WTC11 (cell line): ENCODE measurements at regions not wholly inside any gene's neighbourhood (a gene's known extent, or its start where the extent isn't known, plus 50 kb on each side); places are given as distances from the start of the nearest gene placed in this dataset.

Experiments used
- ATAC-seq: fragments of 200-7000 bp; cut with Tn5 transposase; 2 replicates; pipeline ENCODE4 v1.10.0; 2021; ENCODE audit warnings: mild to moderate bottlenecking, moderate library complexity
- CTCF ChIA-PET: fragments of 300-600 bp; sonication (Branson Sonifier 250); formaldehyde crosslinking; loops from one replicate; lab custom pipeline; 2021; ENCODE audit warnings: antibody characterized with exemption; lab: Charles Lee
- POLR2A ChIA-PET: fragments of 350-600 bp; sonication (Branson Sonifier 250); formaldehyde crosslinking; loops from one replicate; lab custom pipeline; 2021; ENCODE audit warnings: antibody characterized with exemption; lab: Charles Lee
- DNase-seq: peaks from one replicate; pipeline ENCODE4 v3.0.0; 2021; ENCODE audit warnings: low spot score
- H3K27ac Mint-ChIP-seq: 2 replicates; pipeline ENCODE4 v1.8.0; 2021; ENCODE audit warnings: mixed read lengths
- H3K27me3 Mint-ChIP-seq: 2 replicates; pipeline ENCODE4 v1.8.0; 2021; ENCODE audit warnings: low read depth, mild to moderate bottlenecking, moderate library complexity, mixed read lengths
- H3K36me3 Mint-ChIP-seq: 2 replicates; pipeline ENCODE4 v1.8.0; 2021; ENCODE audit warnings: mixed read lengths
- H3K4me1 Mint-ChIP-seq: 2 replicates; pipeline ENCODE4 v1.8.0; 2022; ENCODE audit warnings: mixed read lengths
- H3K4me3 Mint-ChIP-seq: 2 replicates; pipeline ENCODE4 v1.8.0; 2021; ENCODE audit warnings: mild to moderate bottlenecking, moderate library complexity, mixed read lengths
- H3K9me3 Mint-ChIP-seq: 2 replicates; pipeline ENCODE4 v1.8.0; 2021; ENCODE audit warnings: mixed read lengths
- AFF4 ChIP-seq: sonication (generic); formaldehyde crosslinking; IDR thresholded peaks from 2 replicates; pipeline ENCODE4 v1.8.1; 2023; ENCODE audit warnings: mild to moderate bottlenecking, missing genetic modification reagents, borderline replicate concordance
- ATF1 ChIP-seq: sonication (generic); formaldehyde crosslinking; IDR thresholded peaks from 2 replicates; pipeline ENCODE4 v1.8.1; 2023; ENCODE audit warnings: mild to moderate bottlenecking, moderate library complexity, missing genetic modification reagents
- ATF6 ChIP-seq: sonication (generic); formaldehyde crosslinking; IDR thresholded peaks from 2 replicates; pipeline ENCODE4 v1.8.1; 2023; ENCODE audit warnings: mild to moderate bottlenecking, missing genetic modification reagents
- CDX4 ChIP-seq: fragments of 250-450 bp; sonication (Bioruptor Pico); IDR thresholded peaks from 2 replicates; pipeline ENCODE4 v1.9.0; 2021; ENCODE audit warnings: moderate library complexity, mild to moderate bottlenecking, inconsistent platforms, borderline replicate concordance
- CREB1 ChIP-seq: sonication (generic); formaldehyde crosslinking; IDR thresholded peaks from 2 replicates; pipeline ENCODE4 v1.8.0; 2023; ENCODE audit warnings: mild to moderate bottlenecking, missing genetic modification reagents
- ELF4 ChIP-seq: sonication (generic); formaldehyde crosslinking; IDR thresholded peaks from 2 replicates; pipeline ENCODE4 v1.8.1; 2022; ENCODE audit warnings: low read depth, mild to moderate bottlenecking, moderate library complexity, missing genetic modification reagents
- FOXP1 ChIP-seq: sonication (generic); formaldehyde crosslinking; IDR thresholded peaks from 2 replicates; pipeline ENCODE4 v1.8.0; 2022; ENCODE audit warnings: missing genetic modification reagents, mild to moderate bottlenecking, moderate library complexity, borderline replicate concordance
- HMGXB4 ChIP-seq: sonication (generic); formaldehyde crosslinking; IDR thresholded peaks from 2 replicates; pipeline ENCODE4 v1.8.1; 2023; ENCODE audit warnings: mild to moderate bottlenecking, moderate library complexity, missing genetic modification reagents
- IRF1 ChIP-seq: sonication (generic); formaldehyde crosslinking; IDR thresholded peaks from 2 replicates; pipeline ENCODE4 v1.8.0; 2023; ENCODE audit warnings: missing genetic modification reagents
- JUN ChIP-seq: sonication (generic); formaldehyde crosslinking; IDR thresholded peaks from 2 replicates; pipeline ENCODE4 v1.8.0; 2023; ENCODE audit warnings: mild to moderate bottlenecking, missing genetic modification reagents
- NFYB ChIP-seq: sonication (generic); formaldehyde crosslinking; conservative IDR thresholded peaks from 2 replicates; pipeline ENCODE4 v1.8.0; 2022; ENCODE audit warnings: low read depth, missing genetic modification reagents
- PRDM15 ChIP-seq: sonication (generic); formaldehyde crosslinking; IDR thresholded peaks from 2 replicates; pipeline ENCODE4 v1.8.0; 2022; ENCODE audit warnings: missing genetic modification reagents
- PREB ChIP-seq: sonication (generic); formaldehyde crosslinking; IDR thresholded peaks from 2 replicates; pipeline ENCODE4 v1.8.1; 2022; ENCODE audit warnings: mild to moderate bottlenecking, missing genetic modification reagents, moderate library complexity, borderline replicate concordance
- SMAD3 ChIP-seq: sonication (generic); formaldehyde crosslinking; IDR thresholded peaks from 2 replicates; pipeline ENCODE4 v1.8.0; 2022; ENCODE audit warnings: missing genetic modification reagents, mild to moderate bottlenecking, borderline replicate concordance
- TEAD4 ChIP-seq: sonication (generic); formaldehyde crosslinking; IDR thresholded peaks from 2 replicates; pipeline ENCODE4 v1.8.0; 2022; ENCODE audit warnings: mild to moderate bottlenecking, missing genetic modification reagents
- ZNF425 ChIP-seq: fragments of 250-450 bp; sonication (Bioruptor Pico); conservative IDR thresholded peaks from 2 replicates; pipeline ENCODE4 v1.9.0; 2021; ENCODE audit warnings: mild to moderate bottlenecking

- no peaks in the 10 kb centered on the region for H3K27me3 Mint-ChIP-seq
- no peak for DNase-seq
- H3K4me1 Mint-ChIP-seq = no peaks in the 10 kb centered on the region
- no peaks in the 10 kb centered on the region for H3K36me3 Mint-ChIP-seq
- no peak for ATAC-seq
- ChIA-PET POLR2A (no interaction called here), CTCF (no interaction called here)
- no peak for TF ChIP-seq PREB
- TF ChIP-seq NFYB = no peak
- no peak for TF ChIP-seq SMAD3
- TF ChIP-seq TEAD4 = no peak
- no peak overlapping the region for H3K27ac Mint-ChIP-seq
- no peak overlapping the region for H3K4me3 Mint-ChIP-seq
- H3K9me3 Mint-ChIP-seq = no peaks in the 10 kb centered on the region
These were observed 127.7 kb upstream of the BASP1 start for GRCh38 chr5:17089690-17090089.

GRCh38 chr5:17090839-17091238, 126.6 kb upstream of the BASP1 start:
- Mint-ChIP-seq H3K4me1 (no peaks in the 10 kb centered on the region), H3K27ac (no peak overlapping the region), H3K27me3 (no peaks in the 10 kb centered on the region), H3K36me3 (no peaks in the 10 kb centered on the region), H3K9me3 (no peaks in the 10 kb centered on the region), H3K4me3 (no peak overlapping the region)
- ChIA-PET CTCF (interaction anchor here (1.2 to 1.6 kb wide), 2 partner anchors 41 to 99 kb away, joined by 3 to 7 read pairs; no protein-coding TSS in a partner anchor), POLR2A (interaction anchor here (0.7 kb wide), 1 partner anchor 57 kb away, joined by 5 read pairs; no protein-coding TSS in a partner anchor)
- DNase-seq (no peak), ATAC-seq (no peak)
- TF ChIP-seq JUN (CRISPR knock-in tag) = no peak
- TF ChIP-seq IRF1 (CRISPR knock-in tag) = no peak
- TF ChIP-seq ATF1 (CRISPR knock-in tag) = no peak
- no peak for TF ChIP-seq ZNF425
- no peak for TF ChIP-seq AFF4 (CRISPR knock-in tag)
- no peak for TF ChIP-seq HMGXB4 (CRISPR knock-in tag)
- TF ChIP-seq ELF4 (CRISPR knock-in tag) = no peak
- no peak for TF ChIP-seq CREB1 (CRISPR knock-in tag)
- no peak for TF ChIP-seq PRDM15 (CRISPR knock-in tag)
- TF ChIP-seq CDX4 (CRISPR knock-in tag) = no peak
- TF ChIP-seq ATF6 (CRISPR knock-in tag) = no peak
- TF ChIP-seq NFYB = no peak
- no peak for TF ChIP-seq FOXP1 (CRISPR knock-in tag)
